CD14-positive monocyte (primary cell): ENCODE measurements at regions not wholly inside any gene's neighbourhood (a gene's known extent, or its start where the extent isn't known, plus 50 kb on each side); places are given as distances from the start of the nearest gene placed in this dataset.
A peak's percentile ranks its signal among the peaks of the same experiment; 100 is the strongest.

Source experiments
- DNase-seq, 3 donors: peaks; one replicate each; pipeline ENCODE4 v3.0.0-alpha.2; 2011 to 2022
- H2AFZ ChIP-seq: 2 replicates; pipeline ENCODE4 v1.6.0; 2012; ENCODE audit warnings: mild to moderate bottlenecking, low read depth, low read length, inconsistent platforms; ENCODE audit not compliant: insufficient read depth, poor library complexity, severe bottlenecking
- H3K27ac ChIP-seq, 2 donors: 1 replicate in 1 of 2; 2 replicates in 1 of 2; pipeline ENCODE4 v1.5.1; 2012 to 2013; ENCODE audit warnings: low read length in 2 of 2, control low read depth in 1 of 2, inconsistent platforms in 1 of 2, low read depth in 1 of 2, mild to moderate bottlenecking in 1 of 2
- H3K27me3 ChIP-seq, 2 donors: one replicate each; pipeline versions ENCODE4 v1.6.0 to v1.6.1; 2011 to 2013; ENCODE audit warnings: low read length in 2 of 2; ENCODE audit not compliant: control insufficient read depth in 2 of 2, insufficient read depth in 2 of 2
- H3K36me3 ChIP-seq, 2 donors: replicated peaks in 1 of 2; 1 replicate in 1 of 2; 2 replicates in 1 of 2; pipeline versions ENCODE4 v1.5.1 to v1.6.1; 2012 to 2013; ENCODE audit warnings: low read length in 2 of 2, control low read depth in 1 of 2, inconsistent platforms in 1 of 2, mild to moderate bottlenecking in 1 of 2; ENCODE audit not compliant: insufficient read depth in 2 of 2, control insufficient read depth in 1 of 2
- H3K4me1 ChIP-seq, 2 donors: 1 replicate in 1 of 2; 2 replicates in 1 of 2; pipeline versions ENCODE4 v1.5.1 to v1.6.1; 2012 to 2013; ENCODE audit warnings: low read length in 2 of 2, control low read depth in 1 of 2, inconsistent platforms in 1 of 2, mild to moderate bottlenecking in 1 of 2, moderate library complexity in 1 of 2; ENCODE audit not compliant: insufficient read depth in 2 of 2, control insufficient read depth in 1 of 2
- H3K4me2 ChIP-seq: replicated peaks from 2 replicates; pipeline ENCODE3; 2012; ENCODE audit warnings: low read length, moderate library complexity, mild to moderate bottlenecking; ENCODE audit not compliant: poor library complexity, severe bottlenecking; ENCODE audit errors: extremely low read depth
- H3K4me3 ChIP-seq, 3 experiments: fragments of 200-600 bp in 1 of 3; sonication (generic) in 1 of 3; replicated peaks in 1 of 3; 1 replicate in 2 of 3; 2 replicates in 1 of 3; pipeline ENCODE4 v1.5.1; 2011 to 2013; ENCODE audit warnings: low read length in 3 of 3, mild to moderate bottlenecking in 3 of 3, control low read depth in 2 of 3, low read depth in 2 of 3, inconsistent platforms in 1 of 3, moderate library complexity in 1 of 3
- H3K79me2 ChIP-seq: 2 replicates; pipeline ENCODE4 v1.6.0; 2012; ENCODE audit warnings: mild to moderate bottlenecking, control low read depth, inconsistent platforms, low read length, moderate library complexity; ENCODE audit not compliant: insufficient read depth
- H3K9ac ChIP-seq: 2 replicates; pipeline ENCODE4 v1.6.0; 2017; ENCODE audit warnings: low read length, mild to moderate bottlenecking; ENCODE audit not compliant: insufficient read depth, poor library complexity, severe bottlenecking
- H3K9me3 ChIP-seq, 2 donors: replicated peaks in 1 of 2; 1 replicate in 1 of 2; 2 replicates in 1 of 2; pipeline versions ENCODE4 v1.5.1 to v1.6.1; 2012 to 2013; ENCODE audit warnings: low read length in 2 of 2, control low read depth in 1 of 2; ENCODE audit not compliant: control insufficient read depth in 1 of 2, insufficient read depth in 1 of 2
- H4K20me1 ChIP-seq: 2 replicates; pipeline ENCODE4 v1.6.0; 2012; ENCODE audit warnings: mild to moderate bottlenecking, low read length, control low read depth, moderate library complexity; ENCODE audit not compliant: insufficient read depth
- H3K27ac Mint-ChIP-seq, 7 donors: one replicate each; pipeline ENCODE4 v1.8.0; 2020; ENCODE audit warnings: mild to moderate bottlenecking in 7 of 7, mixed read lengths in 7 of 7, moderate library complexity in 6 of 7, inconsistent platforms in 2 of 7
- H3K27me3 Mint-ChIP-seq, 3 donors: one replicate each; pipeline ENCODE4 v1.8.0; 2021 to 2022; ENCODE audit warnings: low read depth in 3 of 3, mild to moderate bottlenecking in 3 of 3, mixed read lengths in 3 of 3, moderate library complexity in 3 of 3, inconsistent platforms in 1 of 3
- H3K36me3 Mint-ChIP-seq, 2 donors: one replicate each; pipeline ENCODE4 v1.8.0; 2020; ENCODE audit warnings: mixed read lengths in 2 of 2, inconsistent platforms in 1 of 2, mild to moderate bottlenecking in 1 of 2
- H3K4me1 Mint-ChIP-seq: one replicate; pipeline ENCODE4 v1.8.0; 2020; ENCODE audit warnings: mild to moderate bottlenecking, mixed read lengths
- H3K4me3 Mint-ChIP-seq, 2 donors: one replicate each; pipeline ENCODE4 v1.8.0; 2020; ENCODE audit warnings: mild to moderate bottlenecking in 2 of 2, mixed read lengths in 2 of 2, moderate library complexity in 1 of 2
- H3K9me3 Mint-ChIP-seq, 7 donors: one replicate each; pipeline ENCODE4 v1.8.0; 2020 to 2022; ENCODE audit warnings: mixed read lengths in 7 of 7, mild to moderate bottlenecking in 6 of 7, moderate library complexity in 6 of 7, inconsistent platforms in 2 of 7
- CTCF ChIP-seq: fragments of 200-600 bp; IDR thresholded peaks from one replicate; pipeline ENCODE4 v1.8.0; 2022; ENCODE audit warnings: antibody characterized with exemption, mild to moderate bottlenecking
- WGBS: methylation state at CpG from one replicate; pipeline ENCODE4 v1.1.5; 2013; ENCODE audit warnings: missing lambda C conversion rate; ENCODE audit not compliant: insufficient coverage; 5-methylcytosine and 5-hydroxymethylcytosine counted together
- intact Hi-C, 2 donors: fragments of 100-400 bp; cut with micrococcal nuclease; formaldehyde crosslinking; loops; one replicate each; pipeline versions ENCODE4 v1.15.0 to v1.15.1; 2023

GRCh38 chr10:128802062-128802461 is 665.0 kb upstream of the MGMT start:
- H3K27ac Mint-ChIP-seq, result no peak overlapping the region
- Histone ChIP-seq H3K27me3 (no peaks in the 10 kb centered on the region), H3K27ac (no peak overlapping the region), H3K36me3 (no peaks in the 10 kb centered on the region), H3K4me3 (no peak overlapping the region), H3K9me3 (peaks cover 0 to 3% of the 10 kb centered on the region in 2 donors), H3K9ac (no peak overlapping the region), H4K20me1 (no peaks in the 10 kb centered on the region), H3K79me2 (no peaks in the 10 kb centered on the region), H3K4me2 (no peak overlapping the region), H3K4me1 (no peaks in the 10 kb centered on the region), H2AFZ (no peak overlapping the region)
- no peak overlapping the region for H3K4me3 Mint-ChIP-seq
- H3K9me3 Mint-ChIP-seq, result peaks cover 0 to 3% (median 1%) of the 10 kb centered on the region in 7 donors
- WGBS, result 100% methylated on average over 1 of the region's 4 CpGs
- no peaks in the 10 kb centered on the region for H3K4me1 Mint-ChIP-seq
- no peak for TF ChIP-seq CTCF
- no peaks in the 10 kb centered on the region for H3K36me3 Mint-ChIP-seq
- peaks cover 0 to 2% (median 2%) of the 10 kb centered on the region in 3 donors for H3K27me3 Mint-ChIP-seq
- DNase-seq, result no peak
- intact Hi-C loops, result no loop called here

GRCh38 chr10:128803790-128804189 is 663.3 kb upstream of the MGMT start:
- no peaks in the 10 kb centered on the region for H3K9me3 ChIP-seq
- no peaks in the 10 kb centered on the region for H3K4me1 ChIP-seq
- H3K36me3 ChIP-seq, result no peaks in the 10 kb centered on the region
- H3K9ac ChIP-seq, result no peak overlapping the region
- no peaks in the 10 kb centered on the region for H3K79me2 ChIP-seq
- Mint-ChIP-seq H3K4me3 (no peak overlapping the region), H3K27me3 (peaks cover 0 to 2% (median 2%) of the 10 kb centered on the region in 3 donors), H3K27ac (peak overlapping the region in 1 of 7 donors; percentile 36), H3K9me3 (peaks cover 0 to 4% (median 2%) of the 10 kb centered on the region in 7 donors), H3K4me1 (no peaks in the 10 kb centered on the region), H3K36me3 (no peaks in the 10 kb centered on the region)
- no peak overlapping the region for H3K27ac ChIP-seq
- no peak overlapping the region for H2AFZ ChIP-seq
- H3K27me3 ChIP-seq, result no peaks in the 10 kb centered on the region
- no peak for TF ChIP-seq CTCF
- WGBS, result 63% methylated on average over 3 of the region's 8 CpGs
- H3K4me2 ChIP-seq, result no peak overlapping the region
- intact Hi-C loops, result no loop called here
- DNase-seq, result no peak
- H3K4me3 ChIP-seq, result no peak overlapping the region
- no peaks in the 10 kb centered on the region for H4K20me1 ChIP-seq
